Thyroid gland (tissue), 4 donors: ENCODE measurements at regions not wholly inside any gene's neighbourhood (a gene's known extent, or its start where the extent isn't known, plus 50 kb on each side); places are given as distances from the start of the nearest gene placed in this dataset.

ENCODE experiments used
- DNase-seq, 2 donors: peaks; one replicate each; pipeline ENCODE4 v3.0.0-alpha.2; 2019
- H3K27ac ChIP-seq, 3 donors: fragments of 200-600 bp; sonication (generic); 1 replicate in 2 of 3; 2 replicates in 1 of 3; pipeline ENCODE4 v1.5.1; 2016 to 2019; ENCODE audit warnings: mild to moderate bottlenecking in 1 of 3, moderate library complexity in 1 of 3
- H3K27me3 ChIP-seq: fragments of 200-600 bp; sonication (generic); one replicate; pipeline ENCODE4 v1.5.1; 2019
- H3K36me3 ChIP-seq, 2 donors: fragments of 200-600 bp; sonication (generic); one replicate each; pipeline ENCODE4 v1.5.1; 2016 to 2019
- H3K4me1 ChIP-seq, 2 donors: fragments of 200-600 bp; sonication (generic); one replicate each; pipeline ENCODE4 v1.5.1; 2017 to 2019
- H3K4me3 ChIP-seq, 3 donors: fragments of 200-600 bp; sonication (generic); replicated peaks in 1 of 3; 1 replicate in 2 of 3; 2 replicates in 1 of 3; pipeline ENCODE4 v1.5.1; 2016; ENCODE audit warnings: mild to moderate bottlenecking in 1 of 3
- H3K9me3 ChIP-seq: fragments of 200-600 bp; sonication (generic); one replicate; pipeline ENCODE4 v1.5.1; 2017
- POLR2A ChIP-seq, 2 donors: fragments of 450-650 bp; IDR thresholded peaks; one replicate each; pipeline ENCODE4 v1.6.1; 2017; ENCODE audit warnings: antibody characterized with exemption in 2 of 2, mild to moderate bottlenecking in 2 of 2, moderate library complexity in 1 of 2
- WGBS, 2 donors: methylation state at CpG; one replicate each; pipeline ENCODE4 v1.1.5; 2017; 5-methylcytosine and 5-hydroxymethylcytosine counted together
- intact Hi-C: fragments of 100-400 bp; cut with DNase I; formaldehyde crosslinking; loops from one replicate; pipeline ENCODE4 v1.15.1; 2023
- TF ChIP-seq, protein P1 (sequence below), 6 experiments: fragments of 200-600 bp in 3 of 6; fragments of 450-650 bp in 3 of 6; sonication (generic) in 3 of 6; IDR thresholded peaks; one replicate each; pipeline ENCODE4 v1.5.1; 2016 to 2019; ENCODE audit warnings: antibody characterized with exemption in 6 of 6, mild to moderate bottlenecking in 2 of 6, inconsistent platforms in 1 of 6, moderate library complexity in 1 of 6

DNA sequence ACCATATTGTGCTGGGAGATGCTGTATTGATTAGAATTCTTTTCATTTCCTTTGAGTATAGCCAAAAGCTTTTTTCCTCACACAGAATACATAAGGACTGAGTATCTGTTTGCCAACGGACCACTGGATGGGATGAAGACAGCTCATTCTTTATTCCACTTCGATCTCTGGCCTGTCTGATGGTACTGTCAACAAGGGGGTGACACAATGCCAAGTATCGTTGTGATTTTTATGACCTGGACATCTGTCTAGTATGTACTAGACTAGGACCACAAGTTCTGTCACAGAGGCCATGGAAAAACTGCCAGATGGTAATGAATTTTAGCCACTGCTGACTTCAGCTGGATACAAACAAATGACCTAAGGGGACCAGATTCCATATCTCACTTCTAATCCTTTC is 502.7 kb downstream of the SOX5 start:
- no peak overlapping the region for H3K27ac ChIP-seq
- intact Hi-C loops = no loop called here
- no peaks in the 10 kb centered on the region for H3K9me3 ChIP-seq
- H3K27me3 ChIP-seq = no peaks in the 10 kb centered on the region
- 64 to 66% methylated on average over 3 of the region's 3 CpGs for WGBS, 2 donors
- DNase-seq = no peak
- H3K4me3 ChIP-seq = no peak overlapping the region
- no peaks in the 10 kb centered on the region for H3K4me1 ChIP-seq
- no peak for TF ChIP-seq POLR2A (IDR thresholded peaks at IDR 0.05)
- TF ChIP-seq, protein P1, sequence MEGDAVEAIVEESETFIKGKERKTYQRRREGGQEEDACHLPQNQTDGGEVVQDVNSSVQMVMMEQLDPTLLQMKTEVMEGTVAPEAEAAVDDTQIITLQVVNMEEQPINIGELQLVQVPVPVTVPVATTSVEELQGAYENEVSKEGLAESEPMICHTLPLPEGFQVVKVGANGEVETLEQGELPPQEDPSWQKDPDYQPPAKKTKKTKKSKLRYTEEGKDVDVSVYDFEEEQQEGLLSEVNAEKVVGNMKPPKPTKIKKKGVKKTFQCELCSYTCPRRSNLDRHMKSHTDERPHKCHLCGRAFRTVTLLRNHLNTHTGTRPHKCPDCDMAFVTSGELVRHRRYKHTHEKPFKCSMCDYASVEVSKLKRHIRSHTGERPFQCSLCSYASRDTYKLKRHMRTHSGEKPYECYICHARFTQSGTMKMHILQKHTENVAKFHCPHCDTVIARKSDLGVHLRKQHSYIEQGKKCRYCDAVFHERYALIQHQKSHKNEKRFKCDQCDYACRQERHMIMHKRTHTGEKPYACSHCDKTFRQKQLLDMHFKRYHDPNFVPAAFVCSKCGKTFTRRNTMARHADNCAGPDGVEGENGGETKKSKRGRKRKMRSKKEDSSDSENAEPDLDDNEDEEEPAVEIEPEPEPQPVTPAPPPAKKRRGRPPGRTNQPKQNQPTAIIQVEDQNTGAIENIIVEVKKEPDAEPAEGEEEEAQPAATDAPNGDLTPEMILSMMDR (IDR thresholded peaks at IDR 0.05) = no peak
- H3K36me3 ChIP-seq = no peaks in the 10 kb centered on the region

GRCh38 chr12:23450810-23451209 is 498.7 kb downstream of the SOX5 start:
- Histone ChIP-seq H3K4me1 (no peaks in the 10 kb centered on the region), H3K4me3 (no peak overlapping the region), H3K36me3 (no peaks in the 10 kb centered on the region), H3K9me3 (no peaks in the 10 kb centered on the region), H3K27ac (no peak overlapping the region), H3K27me3 (no peaks in the 10 kb centered on the region)
- DNase-seq = no peak
- intact Hi-C loops = no loop called here
- TF ChIP-seq POLR2A (IDR thresholded peaks at IDR 0.05) = no peak
- TF ChIP-seq, protein P1 (IDR thresholded peaks at IDR 0.05) = no peak
- WGBS, 2 donors = 91 to 94% methylated on average over 1 of the region's 1 CpG

GRCh38 chr12:23455283-23455682 is 494.2 kb downstream of the SOX5 start:
- no peaks in the 10 kb centered on the region for H3K36me3 ChIP-seq
- WGBS, 2 donors = 88 to 89% methylated on average over 2 of the region's 2 CpGs
- no peak for DNase-seq
- H3K27me3 ChIP-seq = no peaks in the 10 kb centered on the region
- intact Hi-C loops = no loop called here
- no peak overlapping the region for H3K27ac ChIP-seq
- no peak overlapping the region for H3K4me3 ChIP-seq
- H3K9me3 ChIP-seq = no peaks in the 10 kb centered on the region
- H3K4me1 ChIP-seq = no peaks in the 10 kb centered on the region
- TF ChIP-seq, protein P1 (IDR thresholded peaks at IDR 0.05) = no peak
- TF ChIP-seq POLR2A (IDR thresholded peaks at IDR 0.05) = no peak

DNA sequence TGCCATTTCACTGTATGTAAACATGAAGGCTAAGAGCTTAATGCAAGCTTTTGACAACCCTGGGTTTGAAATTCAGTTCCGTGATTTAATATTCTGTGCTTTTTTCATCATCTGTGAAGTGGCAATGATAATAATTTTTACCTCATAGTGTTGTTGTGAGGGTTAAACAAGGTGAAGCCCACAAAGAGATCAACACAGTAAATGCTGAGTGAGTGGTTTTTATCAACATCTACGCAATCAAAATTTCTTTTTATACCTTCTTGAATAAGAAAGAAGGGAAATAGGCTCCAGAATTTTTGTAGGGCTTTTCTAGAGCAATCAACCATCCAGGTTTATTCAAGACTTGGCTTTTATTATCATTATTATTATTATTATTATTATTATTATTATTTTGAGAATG is 490.8 kb downstream of the SOX5 start:
- 91 to 92% methylated on average over 2 of the region's 2 CpGs for WGBS, 2 donors
- H3K36me3 ChIP-seq = no peaks in the 10 kb centered on the region
- H3K27ac ChIP-seq = no peak overlapping the region
- H3K4me3 ChIP-seq = no peak overlapping the region
- intact Hi-C loops = no loop called here
- H3K4me1 ChIP-seq = no peaks in the 10 kb centered on the region
- TF ChIP-seq, protein P1 (IDR thresholded peaks at IDR 0.05) = no peak
- TF ChIP-seq POLR2A (IDR thresholded peaks at IDR 0.05) = no peak
- no peaks in the 10 kb centered on the region for H3K27me3 ChIP-seq
- DNase-seq = no peak
- H3K9me3 ChIP-seq = no peaks in the 10 kb centered on the region

- WGBS, 2 donors = 54 to 56% methylated on average over 3 of the region's 3 CpGs
- no peak for TF ChIP-seq POLR2A (IDR thresholded peaks at IDR 0.05)
- TF ChIP-seq, protein P1 (IDR thresholded peaks at IDR 0.05) = no peak
- H3K4me3 ChIP-seq = no peak overlapping the region
- no peaks in the 10 kb centered on the region for H3K4me1 ChIP-seq
- no peak overlapping the region for H3K27ac ChIP-seq
- no peaks in the 10 kb centered on the region for H3K9me3 ChIP-seq
- no peak for DNase-seq
- no peaks in the 10 kb centered on the region for H3K27me3 ChIP-seq
- no peaks in the 10 kb centered on the region for H3K36me3 ChIP-seq
- intact Hi-C loops = no loop called here
Observed at GRCh38 chr12:23462546-23462945, 486.9 kb downstream of the SOX5 start.
